GM12892 (cell line): ENCODE measurements at regions not wholly inside any gene's neighbourhood (a gene's known extent, or its start where the extent isn't known, plus 50 kb on each side); places are given as distances from the start of the nearest gene placed in this dataset.

Experiments
- DNase-seq: peaks from one replicate; pipeline ENCODE4 v3.0.0; 2011; ENCODE audit not compliant: insufficient read length
- FAIRE-seq: peaks from 2 replicates; lab custom pipeline; 2011; peaks lifted over from hg19 to GRCh38; lab: Jason Lieb, UNC
- POLR2A ChIP-seq: IDR thresholded peaks from 2 replicates; pipeline ENCODE4 v1.6.1; 2011; ENCODE audit warnings: low read depth, low read length, control low read depth
- POLR2AphosphoS5 ChIP-seq: IDR thresholded peaks from 2 replicates; pipeline ENCODE4 v1.6.1; 2011; ENCODE audit warnings: low read depth, low read length, control low read depth
- TAF1 ChIP-seq: IDR thresholded peaks from 2 replicates; pipeline ENCODE4 v1.6.1; 2011; ENCODE audit warnings: low read depth, mild to moderate bottlenecking, control low read depth, low read length, borderline replicate concordance

DNA sequence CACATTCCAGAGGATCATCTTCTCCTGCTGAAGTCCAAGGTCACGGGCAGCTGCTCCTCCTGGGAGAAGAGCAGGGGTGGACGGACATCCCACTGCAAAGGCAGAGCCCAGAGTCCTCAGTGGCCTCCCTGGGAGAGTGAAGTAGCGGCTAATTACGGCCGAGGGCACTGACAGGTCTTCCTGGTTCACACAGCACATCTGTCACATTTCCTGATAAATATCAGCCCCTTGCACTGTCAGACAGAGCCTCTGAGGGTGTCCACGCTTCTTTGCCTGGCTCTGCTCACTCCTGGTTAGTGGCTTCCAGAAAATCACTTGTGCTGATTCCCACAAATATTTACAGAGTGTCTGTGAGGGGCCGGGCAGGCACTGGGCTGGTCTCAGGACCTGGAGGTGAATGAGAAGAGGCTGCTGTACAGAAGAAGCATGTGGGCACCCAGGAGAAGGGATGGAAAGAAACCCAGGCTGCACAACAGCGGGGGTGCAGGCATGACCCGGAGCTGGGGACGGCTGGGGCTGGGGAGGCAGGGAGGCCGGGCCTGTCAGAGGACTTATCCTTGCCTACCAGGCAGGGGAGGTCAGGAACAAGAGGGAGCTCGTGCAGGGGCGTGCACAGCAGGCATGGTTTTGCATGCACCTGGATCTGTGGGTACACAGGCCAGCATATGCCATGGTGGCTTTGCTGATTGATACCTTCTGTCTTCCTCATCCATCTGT, 258.2 kb upstream of the TNRC6C start:
- TF ChIP-seq POLR2A = no peak
- TF ChIP-seq TAF1 = no peak
- no peak for TF ChIP-seq POLR2AphosphoS5
- DNase-seq = no peak
- no peak for FAIRE-seq

DNA sequence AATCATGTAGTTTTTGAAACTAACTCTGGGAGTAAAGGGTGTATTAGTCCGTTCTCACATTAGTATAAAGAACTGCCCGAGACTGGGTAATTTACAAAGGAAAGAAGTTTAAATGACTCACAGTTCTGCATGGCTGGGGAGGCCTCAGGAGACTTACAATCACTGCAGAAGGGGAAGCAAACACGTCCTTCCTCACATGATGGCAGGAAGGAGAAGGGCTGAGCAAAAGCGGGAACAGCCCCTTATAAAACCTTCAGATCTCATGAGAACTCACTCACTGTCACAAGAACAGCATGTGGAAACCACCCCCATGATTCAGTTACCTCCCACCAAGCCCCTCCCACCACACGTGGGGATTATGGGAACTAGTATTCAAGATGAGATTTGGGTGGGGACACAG, 256.5 kb upstream of the TNRC6C start:
- DNase-seq = no peak
- TF ChIP-seq POLR2AphosphoS5 (no peak), TAF1 (no peak), POLR2A (no peak)
- FAIRE-seq = no peak

DNA sequence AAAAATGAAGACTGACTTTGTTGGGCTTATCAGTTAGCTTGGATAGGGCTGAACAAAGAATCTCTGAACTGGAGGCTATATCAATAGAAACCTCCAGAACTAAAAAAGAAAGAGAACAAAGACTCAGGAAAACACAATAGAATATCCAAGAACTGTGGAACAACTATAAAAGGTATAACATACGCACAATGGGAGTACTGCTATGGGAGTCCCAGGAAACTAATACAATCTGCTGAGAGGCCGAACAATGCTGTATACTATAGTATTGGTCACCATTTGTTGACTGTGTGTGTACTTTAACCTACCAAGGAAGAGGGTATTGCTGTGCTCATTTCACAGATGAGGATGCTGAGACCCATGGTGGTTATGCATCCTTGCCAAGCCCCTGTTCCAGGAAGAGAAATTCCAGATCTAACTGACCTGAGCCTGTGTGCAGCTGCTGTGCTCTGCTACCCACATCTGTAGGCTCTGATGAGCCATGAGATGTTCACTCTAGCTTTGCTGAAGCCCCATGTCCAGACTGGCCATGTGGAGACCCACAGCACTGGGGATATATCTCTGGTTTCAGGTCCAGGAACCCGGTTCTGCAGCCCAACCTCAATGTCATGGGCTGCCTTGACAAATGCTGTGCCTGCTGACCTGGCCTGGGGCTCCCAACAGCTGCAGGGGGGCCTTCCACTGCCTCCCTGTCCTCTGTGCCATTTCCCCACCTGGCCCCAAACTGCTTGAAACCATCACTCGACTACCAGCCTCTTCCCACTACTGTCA, 254.3 kb upstream of the TNRC6C start:
- TF ChIP-seq POLR2AphosphoS5 (no peak), TAF1 (no peak), POLR2A (no peak)
- FAIRE-seq (no peak), DNase-seq (no peak)

DNA sequence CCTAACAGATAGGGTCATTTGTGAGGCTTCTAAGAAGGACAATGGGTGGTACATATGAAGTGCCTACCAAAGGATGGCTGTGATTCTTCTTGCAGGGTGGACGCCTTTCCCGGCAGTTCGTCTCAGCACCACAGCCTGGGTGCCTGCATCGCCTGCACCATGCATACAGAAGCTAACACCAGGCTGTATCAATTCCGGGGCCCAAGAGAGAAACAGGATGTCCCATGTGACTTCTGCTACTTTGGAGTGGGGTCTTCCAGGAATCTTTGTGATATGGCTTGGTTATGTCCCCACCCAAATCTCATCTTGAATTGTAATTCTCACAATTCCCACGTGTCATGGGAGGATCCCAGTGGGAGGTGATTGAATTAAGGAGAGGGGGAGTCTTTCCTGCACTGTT, 251.6 kb upstream of the TNRC6C start:
- FAIRE-seq (no peak), DNase-seq (no peak)
- TF ChIP-seq TAF1 (no peak), POLR2A (no peak), POLR2AphosphoS5 (no peak)

DNA sequence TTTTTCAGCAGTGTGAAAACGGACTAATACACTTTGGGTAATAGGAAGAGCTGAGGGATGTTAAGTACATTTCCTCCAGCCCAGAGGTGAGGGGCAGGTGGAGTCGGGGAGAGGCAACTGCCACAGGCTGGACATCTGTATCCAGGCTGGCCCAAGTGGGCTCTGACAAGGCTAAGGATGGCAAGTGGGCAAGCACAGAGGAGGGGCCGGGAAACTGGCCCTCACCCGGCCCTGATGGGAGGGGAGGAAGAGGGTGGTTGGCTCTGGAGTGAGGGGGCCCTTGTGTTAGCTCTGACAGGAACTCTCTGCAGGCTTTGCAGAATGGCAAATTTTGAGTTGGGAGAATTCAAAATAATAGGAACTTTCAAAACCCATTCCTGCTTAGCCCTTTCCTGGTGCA, 251.0 kb upstream of the TNRC6C start:
- FAIRE-seq (no peak), DNase-seq (no peak)
- TF ChIP-seq POLR2A (no peak), POLR2AphosphoS5 (no peak), TAF1 (no peak)

DNA sequence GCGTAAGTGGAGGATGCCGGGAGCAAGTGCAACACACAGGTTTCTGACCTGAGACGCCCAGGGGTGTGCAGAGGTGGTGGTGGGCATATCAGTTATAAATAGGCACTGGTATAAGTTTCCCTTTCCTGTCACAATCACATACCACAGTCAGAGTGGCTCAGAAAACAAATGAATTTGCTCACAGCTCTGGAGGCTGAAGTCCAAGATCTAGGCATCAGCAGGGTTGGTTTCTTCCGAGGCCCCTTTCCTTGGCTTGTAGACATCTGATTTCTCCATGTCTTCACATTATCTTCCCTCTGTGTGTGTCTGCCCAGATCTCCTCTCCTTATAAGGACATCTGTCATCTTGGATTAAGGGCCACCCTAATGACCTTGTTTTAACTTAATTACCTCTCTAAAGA, 250.5 kb upstream of the TNRC6C start:
- no peak for FAIRE-seq
- TF ChIP-seq POLR2A (no peak), POLR2AphosphoS5 (no peak), TAF1 (no peak)
- no peak for DNase-seq

DNA sequence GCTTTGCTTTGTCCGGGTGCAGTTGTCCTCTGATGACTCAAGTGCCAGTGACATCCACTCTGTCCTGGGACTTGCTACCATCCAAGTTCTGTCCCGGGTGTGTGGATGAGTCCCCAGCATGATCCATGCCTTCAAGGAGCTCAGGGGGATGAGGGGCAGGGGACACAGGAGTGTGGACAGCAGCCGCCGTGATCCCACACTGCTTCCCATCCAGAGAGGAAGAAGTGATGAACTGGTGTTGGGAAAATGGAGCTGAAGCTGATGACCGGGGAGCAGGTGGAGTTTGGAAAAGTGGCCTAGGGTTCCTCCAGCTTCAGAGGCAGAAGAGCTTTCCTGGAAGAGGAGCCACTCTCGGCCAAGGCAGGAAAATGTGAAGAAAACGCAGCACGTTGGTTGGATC, 249.6 kb upstream of the TNRC6C start:
- no peak for FAIRE-seq
- no peak for TF ChIP-seq POLR2AphosphoS5
- TF ChIP-seq TAF1 = no peak
- no peak for TF ChIP-seq POLR2A
- no peak for DNase-seq

DNA sequence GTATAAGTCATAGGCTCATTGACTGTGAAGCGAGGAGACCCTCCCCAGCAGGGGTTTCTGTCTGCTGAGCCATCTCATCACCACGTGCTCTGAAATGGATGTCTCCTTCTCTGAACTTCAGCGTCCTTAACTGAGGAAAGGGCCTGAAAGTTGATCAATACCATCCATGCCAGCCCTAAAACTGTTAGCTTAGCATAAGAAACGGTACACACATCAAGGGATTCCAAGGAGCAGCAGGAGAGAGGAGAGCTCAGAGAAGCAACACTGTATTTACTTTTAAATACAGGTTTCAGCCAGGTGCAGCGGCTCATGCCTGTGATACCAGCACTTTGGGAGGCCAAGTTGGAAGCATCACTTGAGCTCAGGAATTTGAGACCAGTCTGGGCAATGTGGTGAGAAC, 248.9 kb upstream of the TNRC6C start:
- TF ChIP-seq POLR2A (no peak), TAF1 (no peak), POLR2AphosphoS5 (no peak)
- no peak for DNase-seq
- FAIRE-seq = no peak

DNA sequence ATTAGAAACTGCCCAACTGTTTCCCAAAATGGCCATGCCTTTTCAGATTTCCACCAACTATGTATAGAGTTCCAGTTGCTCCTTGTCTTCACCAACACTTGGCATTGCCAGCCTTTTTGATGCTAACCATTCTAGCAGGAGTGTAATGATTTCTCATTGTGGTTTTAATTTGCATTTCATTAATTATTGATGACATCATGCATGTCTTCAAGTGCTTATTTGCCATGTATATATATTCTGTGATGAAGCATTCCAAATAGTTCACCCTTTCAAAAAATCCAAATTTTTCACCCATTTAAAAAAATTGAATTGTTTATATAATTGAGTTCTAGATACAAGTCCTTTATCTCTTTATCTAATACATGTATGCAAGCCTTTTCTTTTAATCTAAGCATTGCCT, 245.9 kb upstream of the TNRC6C start:
- DNase-seq = no peak
- no peak for TF ChIP-seq POLR2A

DNA sequence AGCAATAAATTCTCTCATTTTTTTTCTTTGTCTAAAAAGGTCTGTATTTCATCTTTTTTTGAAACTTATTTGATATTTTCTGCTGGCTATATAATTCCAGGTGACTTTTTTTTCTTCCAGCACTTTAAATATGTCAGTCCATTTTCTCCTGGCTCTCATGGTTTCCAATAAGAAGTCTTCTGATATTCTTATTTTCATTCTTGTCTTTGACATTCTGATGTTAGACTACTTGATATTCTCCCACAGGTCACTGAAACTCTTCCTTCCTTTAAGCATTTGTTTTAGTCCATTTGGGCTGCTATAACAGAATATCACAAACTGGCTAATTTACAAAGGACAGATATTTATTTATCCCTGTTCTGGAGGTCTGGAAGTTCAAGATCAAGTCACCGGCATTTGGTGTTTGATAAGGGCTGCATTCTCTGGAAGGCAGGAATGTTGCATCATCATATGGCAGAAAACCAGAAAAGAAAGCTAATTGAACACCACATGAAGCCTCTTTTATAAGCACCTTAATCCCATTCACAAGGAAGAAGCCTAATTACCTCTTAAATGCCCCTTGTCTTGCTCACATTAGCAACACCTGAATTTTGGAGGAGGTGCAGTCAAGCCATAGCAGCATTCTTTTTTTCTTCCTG, 242.1 kb upstream of the TNRC6C start:
- FAIRE-seq (no peak), DNase-seq (no peak)
- TF ChIP-seq POLR2AphosphoS5 (no peak), TAF1 (no peak), POLR2A (no peak)

More for the DNA sequence above, 245.9 kb upstream of the TNRC6C start:
- FAIRE-seq = no peak

DNA sequence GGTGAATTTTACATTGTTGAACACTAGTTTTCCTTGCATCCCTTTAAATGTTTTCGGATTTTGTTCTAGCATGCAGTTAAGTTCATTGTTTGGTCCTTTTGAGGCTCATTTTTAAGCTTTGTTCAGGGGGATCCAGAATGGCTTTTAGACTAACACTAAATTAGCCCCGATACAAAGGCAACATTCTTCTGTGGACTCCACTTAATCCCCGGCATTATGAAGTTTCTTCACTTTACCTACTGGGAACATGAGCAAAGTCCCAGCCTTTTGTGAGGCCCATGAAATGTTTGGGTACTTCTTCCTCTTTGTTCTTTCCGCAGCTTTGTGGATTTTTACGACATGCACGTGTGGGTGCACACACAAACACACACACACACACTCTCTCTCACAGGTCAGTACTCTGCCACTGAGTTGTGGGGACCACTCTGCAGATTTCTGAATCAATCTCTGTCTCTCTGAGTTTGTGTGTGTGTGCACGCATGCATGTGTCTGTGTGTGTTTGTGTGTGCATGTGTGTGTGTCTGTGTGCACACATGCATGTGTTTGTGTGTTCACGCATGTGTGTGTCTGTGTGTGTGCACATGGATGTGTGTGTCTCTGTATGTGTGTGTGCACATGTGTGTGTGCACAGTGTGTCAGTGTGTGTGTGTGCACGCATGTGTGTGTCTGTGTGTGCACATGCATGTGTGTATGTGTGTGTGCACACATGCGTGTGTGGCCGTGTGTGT, 240.4 kb upstream of the TNRC6C start:
- FAIRE-seq = peak; percentile 36
- TF ChIP-seq TAF1 (no peak), POLR2A (no peak), POLR2AphosphoS5 (no peak)
- no peak for DNase-seq

DNA sequence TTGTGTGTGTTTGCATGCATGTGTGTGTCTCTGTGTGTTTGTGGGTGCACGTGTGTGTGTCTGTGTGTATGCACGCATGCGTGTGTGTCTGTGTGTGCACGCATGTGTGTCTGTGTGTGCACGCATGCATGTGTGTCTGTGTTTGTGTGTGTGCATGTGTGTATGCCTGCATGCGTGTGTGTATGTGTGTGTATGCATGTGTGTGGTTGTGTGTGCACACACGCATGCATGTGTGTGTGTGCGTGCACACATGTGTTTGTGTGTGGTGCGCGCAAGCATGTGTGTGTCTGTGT, 239.9 kb upstream of the TNRC6C start:
- DNase-seq (no peak), FAIRE-seq (no peak)
- TF ChIP-seq TAF1 = no peak
- no peak for TF ChIP-seq POLR2A
- no peak for TF ChIP-seq POLR2AphosphoS5

DNA sequence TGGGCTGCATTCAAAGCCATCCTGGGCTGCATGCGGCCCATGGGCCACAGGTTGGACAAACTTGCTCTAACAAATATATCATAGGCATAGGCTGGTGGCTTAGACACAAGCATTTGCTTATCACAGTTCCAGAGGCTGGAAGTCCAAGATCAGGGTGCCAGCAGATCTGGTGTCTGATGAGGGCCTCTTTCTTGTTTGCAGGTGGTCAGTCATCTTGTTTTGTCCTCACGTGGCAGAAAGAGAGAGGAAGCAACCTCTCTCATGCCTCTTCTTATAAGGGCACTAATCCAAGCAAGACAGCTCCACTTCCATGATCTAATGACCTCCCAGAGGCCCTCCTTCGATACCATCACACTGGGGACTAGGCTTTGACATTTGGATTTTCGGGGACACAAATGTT, 238.7 kb upstream of the TNRC6C start:
- TF ChIP-seq TAF1 (no peak), POLR2A (no peak), POLR2AphosphoS5 (no peak)
- DNase-seq (no peak), FAIRE-seq (no peak)
